Colonic mucosa (tissue), 4 donors: ENCODE measurements at regions not wholly inside any gene's neighbourhood (a gene's known extent, or its start where the extent isn't known, plus 50 kb on each side); places are given as distances from the start of the nearest gene placed in this dataset.

Experiments
- DNase-seq: peaks from one replicate; pipeline ENCODE4 v3.0.0-alpha.2; 2020
- H3K27ac ChIP-seq: fragments of 200-600 bp; one replicate; pipeline ENCODE4 v1.8.0; 2021
- H3K27me3 ChIP-seq: fragments of 200-600 bp; one replicate; pipeline ENCODE4 v1.8.0; 2021
- H3K36me3 ChIP-seq: fragments of 200-600 bp; one replicate; pipeline ENCODE4 v1.8.0; 2021
- H3K4me1 ChIP-seq: fragments of 200-600 bp; one replicate; pipeline ENCODE4 v1.8.0; 2021; ENCODE audit warnings: mild to moderate bottlenecking
- H3K4me3 ChIP-seq: fragments of 200-600 bp; one replicate; pipeline ENCODE4 v1.8.0; 2021
- H3K9ac ChIP-seq, 2 donors: one replicate each; pipeline ENCODE4 v1.7.0; 2013; ENCODE audit warnings: control low read depth in 2 of 2, low read depth in 2 of 2, low read length in 2 of 2
- H3K9me3 ChIP-seq: fragments of 200-600 bp; one replicate; pipeline ENCODE4 v1.8.0; 2021
- CTCF ChIP-seq: fragments of 200-600 bp; IDR thresholded peaks from one replicate; pipeline ENCODE4 v1.8.0; 2022; ENCODE audit warnings: antibody characterized with exemption, mild to moderate bottlenecking
- intact Hi-C: fragments of 100-400 bp; cut with DNase I; formaldehyde crosslinking; loops from one replicate; pipeline ENCODE4 v1.14.1; 2022
- donor health status: healthy.
- donor health status: DM: no; HTN: no; CAD: no.
- donor health status: DM: no; HTN: no; CAD: no.

- H3K9ac ChIP-seq: no peak overlapping the region
- H3K4me3 ChIP-seq: no peak overlapping the region
- no peaks in the 10 kb centered on the region for H3K36me3 ChIP-seq
- no peak for TF ChIP-seq CTCF
- H3K27me3 ChIP-seq: no peaks in the 10 kb centered on the region
- DNase-seq: no peak
- intact Hi-C loops: no loop called here
- H3K27ac ChIP-seq: no peak overlapping the region
- no peaks in the 10 kb centered on the region for H3K4me1 ChIP-seq
- no peaks in the 10 kb centered on the region for H3K9me3 ChIP-seq
Observed at GRCh38 chr11:80331694-80332093, 890.9 kb upstream of the TENM4 start.

GRCh38 chr11:80330264-80330663 is 889.4 kb upstream of the TENM4 start:
- Histone ChIP-seq H3K36me3 (no peaks in the 10 kb centered on the region), H3K4me3 (no peak overlapping the region), H3K9me3 (no peaks in the 10 kb centered on the region), H3K27me3 (no peaks in the 10 kb centered on the region), H3K27ac (no peak overlapping the region), H3K4me1 (no peaks in the 10 kb centered on the region), H3K9ac (no peak overlapping the region)
- TF ChIP-seq CTCF: no peak
- intact Hi-C loops: no loop called here
- DNase-seq: no peak

GRCh38 chr11:80328774-80329173 is 887.9 kb upstream of the TENM4 start:
- Histone ChIP-seq H3K36me3 (no peaks in the 10 kb centered on the region), H3K9me3 (no peaks in the 10 kb centered on the region), H3K27me3 (no peaks in the 10 kb centered on the region), H3K27ac (no peak overlapping the region), H3K9ac (no peak overlapping the region), H3K4me1 (no peaks in the 10 kb centered on the region), H3K4me3 (no peak overlapping the region)
- no peak for DNase-seq
- intact Hi-C loops: loop anchor here (10.0 kb wide), 1 partner anchor 256 kb away; no protein-coding TSS in a partner anchor
- TF ChIP-seq CTCF: no peak

DNA sequence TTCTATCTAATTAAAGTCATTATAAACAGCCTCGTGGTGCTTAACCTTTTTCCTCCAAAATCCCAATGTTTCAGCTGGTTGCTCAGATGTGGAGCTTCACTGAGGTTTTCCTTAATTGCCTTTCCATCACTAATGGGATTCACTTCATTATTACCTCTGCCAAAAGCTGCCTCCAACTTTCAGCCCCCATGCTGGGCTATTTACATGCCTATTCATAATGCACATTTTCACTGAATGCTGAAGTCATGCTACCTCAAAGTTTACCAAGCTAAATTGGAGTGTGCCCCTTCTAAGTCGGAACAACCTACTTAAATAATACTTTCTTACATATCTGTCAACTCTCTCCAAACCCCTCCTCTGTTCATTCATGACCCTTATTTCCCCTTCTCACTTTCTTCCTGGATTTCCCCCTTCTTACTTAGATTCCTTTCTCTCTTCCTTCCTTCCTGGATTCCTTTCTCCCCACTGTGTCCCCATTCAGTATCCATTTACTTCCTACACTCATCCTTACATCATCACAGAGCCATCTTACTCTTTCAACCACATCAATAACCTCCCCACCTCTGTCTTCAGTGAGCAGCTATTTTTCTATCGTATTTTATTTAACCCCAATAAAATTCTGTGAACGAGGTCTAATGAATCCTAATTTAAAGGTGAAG is 887.3 kb upstream of the TENM4 start:
- no peaks in the 10 kb centered on the region for H3K4me1 ChIP-seq
- intact Hi-C loops: loop anchor here (10.0 kb wide), 1 partner anchor 257 kb away; no protein-coding TSS in a partner anchor
- H3K36me3 ChIP-seq: no peaks in the 10 kb centered on the region
- no peak for TF ChIP-seq CTCF
- no peak overlapping the region for H3K4me3 ChIP-seq
- H3K27me3 ChIP-seq: no peaks in the 10 kb centered on the region
- no peak for DNase-seq
- no peak overlapping the region for H3K27ac ChIP-seq
- no peaks in the 10 kb centered on the region for H3K9me3 ChIP-seq
- no peak overlapping the region for H3K9ac ChIP-seq

DNA sequence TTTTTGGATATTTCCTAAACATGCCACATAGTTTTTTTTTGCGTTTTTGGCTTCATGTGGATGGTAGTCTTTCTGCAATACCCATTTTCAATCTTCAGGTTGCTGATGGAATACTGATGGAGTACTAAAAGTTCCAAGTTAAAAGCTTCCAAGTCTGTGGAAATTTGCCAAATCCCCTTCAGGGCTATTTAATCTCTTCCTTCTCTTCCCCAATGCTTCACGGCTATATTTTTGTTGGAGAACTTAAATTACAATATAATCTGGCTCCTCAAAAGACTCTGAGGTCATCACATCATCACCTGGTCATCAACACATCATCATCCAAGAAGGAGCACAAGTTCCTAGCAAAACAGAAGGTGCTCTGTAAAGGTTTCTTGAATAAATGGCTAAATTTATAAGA is 881.0 kb upstream of the TENM4 start:
- H3K9me3 ChIP-seq: no peaks in the 10 kb centered on the region
- no peaks in the 10 kb centered on the region for H3K36me3 ChIP-seq
- no peaks in the 10 kb centered on the region for H3K27me3 ChIP-seq
- no peak overlapping the region for H3K9ac ChIP-seq
- H3K4me1 ChIP-seq: no peaks in the 10 kb centered on the region
- no peak overlapping the region for H3K4me3 ChIP-seq
- H3K27ac ChIP-seq: no peak overlapping the region
- intact Hi-C loops: loop anchor here (10.0 kb wide), 1 partner anchor 263 kb away; no protein-coding TSS in a partner anchor
- no peak for DNase-seq
- no peak for TF ChIP-seq CTCF
